A673 (cell line): ENCODE measurements at regions not wholly inside any gene's neighbourhood (a gene's known extent, or its start where the extent isn't known, plus 50 kb on each side); places are given as distances from the start of the nearest gene placed in this dataset.

ENCODE experiments used
- BruUV-seq: library from RNA; stranded (reverse); fragments of 400-500 nt; replicated peaks from 2 replicates; lab custom pipeline; 2021; lab: Mats Ljungman, UMichigan
- CTCF ChIA-PET: fragments of 300-600 bp; sonication (Branson Sonifier 250); formaldehyde crosslinking; loops from one replicate; lab custom pipeline; 2022; ENCODE audit warnings: antibody characterized with exemption; lab: Charles Lee
- POLR2A ChIA-PET: fragments of 300-600 bp; sonication (Branson Sonifier 250); formaldehyde crosslinking; loops from one replicate; lab custom pipeline; 2022; ENCODE audit warnings: antibody characterized with exemption; ENCODE audit not compliant: low non-redundant PET; lab: Charles Lee
- DNase-seq: peaks from one replicate; pipeline ENCODE4 v3.0.0-alpha.2; 2015; ENCODE audit warnings: low spot score
- H3K27ac ChIP-seq: fragments of 200-600 bp; sonication (generic); 2 replicates; pipeline ENCODE4 v1.5.1; 2016; ENCODE audit warnings: mixed run types, low read depth, mild to moderate bottlenecking, mixed read lengths, antibody characterized with exemption, low read length; ENCODE audit not compliant: poor library complexity, severe bottlenecking
- H3K27me3 ChIP-seq: fragments of 200-600 bp; sonication (generic); replicated peaks from 2 replicates; pipeline ENCODE4 v1.6.1; 2017; ENCODE audit warnings: mixed run types, low read depth, mild to moderate bottlenecking, mixed read lengths, antibody characterized with exemption, low read length; ENCODE audit not compliant: insufficient read depth, poor library complexity
- H3K36me3 ChIP-seq: fragments of 200-600 bp; sonication (generic); 2 replicates; pipeline ENCODE4 v1.6.1; 2016; ENCODE audit warnings: mixed run types, mild to moderate bottlenecking, mixed read lengths, antibody characterized with exemption, low read length; ENCODE audit not compliant: insufficient read depth, poor library complexity, severe bottlenecking
- H3K4me1 ChIP-seq: fragments of 200-600 bp; sonication (generic); 2 replicates; pipeline ENCODE4 v1.6.1; 2017; ENCODE audit warnings: mixed run types, mild to moderate bottlenecking, mixed read lengths, antibody characterized with exemption, low read length; ENCODE audit not compliant: insufficient read depth, poor library complexity, severe bottlenecking
- H3K4me3 ChIP-seq: fragments of 200-600 bp; sonication (generic); 2 replicates; pipeline ENCODE4 v1.5.1; 2016; ENCODE audit warnings: low read depth, mixed run types, mild to moderate bottlenecking, mixed read lengths, low read length; ENCODE audit not compliant: poor library complexity, severe bottlenecking
- H3K9me3 ChIP-seq: fragments of 200-600 bp; sonication (generic); 2 replicates; pipeline ENCODE4 v1.6.1; 2016; ENCODE audit warnings: mixed run types, low read depth, mild to moderate bottlenecking, mixed read lengths, antibody characterized with exemption, low read length; ENCODE audit not compliant: poor library complexity, severe bottlenecking
- CTCF ChIP-seq: fragments of 300-800, 200-600 bp; sonication (generic); conservative IDR thresholded peaks from 2 replicates; pipeline ENCODE4 v1.5.1; 2017; ENCODE audit warnings: low read depth, mild to moderate bottlenecking, antibody characterized with exemption, low read length, moderate library complexity, mixed read lengths
- EZH2 ChIP-seq: fragments of 200-600 bp; sonication (generic); IDR thresholded peaks from 2 replicates; pipeline ENCODE4 v1.6.1; 2017; ENCODE audit warnings: borderline replicate concordance, low read depth, mild to moderate bottlenecking, mixed read lengths, antibody characterized with exemption, low read length; ENCODE audit not compliant: poor library complexity, severe bottlenecking
- intact Hi-C: fragments of 100-400 bp; cut with micrococcal nuclease; formaldehyde crosslinking; loops from one replicate; pipeline ENCODE4 v1.10.0; 2022; ENCODE audit not compliant: unreplicated experiment

GRCh38 chr17:65433592-65433991, 127.9 kb downstream of the AXIN2 start:
- Histone ChIP-seq H3K36me3 (no peaks in the 10 kb centered on the region), H3K4me3 (no peak overlapping the region), H3K27ac (no peak overlapping the region), H3K9me3 (no peaks in the 10 kb centered on the region), H3K4me1 (no peaks in the 10 kb centered on the region), H3K27me3 (no peaks in the 10 kb centered on the region)
- POLR2A ChIA-PET = no interaction called here
- no TSS peak for BruUV-seq
- no peak for TF ChIP-seq CTCF
- no peak for TF ChIP-seq EZH2
- CTCF ChIA-PET = interaction anchor here (0.7 kb wide), 1 partner anchor 68 kb away, joined by 6 read pairs; no protein-coding TSS in a partner anchor
- intact Hi-C loops = no loop called here
- DNase-seq = no peak

DNA sequence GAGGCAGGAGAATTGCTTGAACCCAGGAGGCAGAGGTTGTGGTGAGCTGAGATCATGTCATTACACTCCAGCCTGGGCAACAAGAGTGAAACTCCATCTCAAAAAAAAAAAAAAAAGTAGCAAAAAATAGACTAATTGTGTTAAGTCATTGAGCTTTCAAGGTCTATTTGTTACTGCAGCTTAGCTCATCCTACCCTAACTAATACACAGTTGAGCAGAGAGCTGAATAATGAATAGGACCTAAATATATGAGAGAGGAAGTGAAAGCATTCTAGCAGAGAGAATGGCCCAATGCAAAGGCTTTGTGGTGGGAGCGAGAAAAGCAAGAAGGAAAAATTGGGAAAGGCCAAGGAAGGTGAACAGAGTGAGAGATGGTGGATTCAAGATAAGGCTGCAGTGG, 128.3 kb downstream of the AXIN2 start:
- ChIA-PET CTCF (interaction anchor here (0.7 kb wide), 1 partner anchor 68 kb away, joined by 6 read pairs; no protein-coding TSS in a partner anchor), POLR2A (no interaction called here)
- no peaks in the 10 kb centered on the region for H3K36me3 ChIP-seq
- no peak overlapping the region for H3K27ac ChIP-seq
- no peak for DNase-seq
- H3K4me3 ChIP-seq = no peak overlapping the region
- H3K9me3 ChIP-seq = no peaks in the 10 kb centered on the region
- intact Hi-C loops = no loop called here
- H3K27me3 ChIP-seq = no peaks in the 10 kb centered on the region
- H3K4me1 ChIP-seq = no peaks in the 10 kb centered on the region
- no TSS peak for BruUV-seq
- no peak for TF ChIP-seq EZH2
- no peak for TF ChIP-seq CTCF

GRCh38 chr17:65431116-65431515, 130.3 kb downstream of the AXIN2 start:
- H3K4me1 ChIP-seq = no peaks in the 10 kb centered on the region
- ChIA-PET CTCF (no interaction called here), POLR2A (no interaction called here)
- no peaks in the 10 kb centered on the region for H3K9me3 ChIP-seq
- intact Hi-C loops = no loop called here
- H3K27ac ChIP-seq = no peak overlapping the region
- no peaks in the 10 kb centered on the region for H3K36me3 ChIP-seq
- TF ChIP-seq CTCF = no peak
- no peak for TF ChIP-seq EZH2
- BruUV-seq = no TSS peak
- no peak for DNase-seq
- no peaks in the 10 kb centered on the region for H3K27me3 ChIP-seq
- no peak overlapping the region for H3K4me3 ChIP-seq
